GM18498 (cell line): ENCODE measurements at regions not wholly inside any gene's neighbourhood (a gene's known extent, or its start where the extent isn't known, plus 50 kb on each side); places are given as distances from the start of the nearest gene placed in this dataset.
"Not testable (repeated sequence)": the region's sequence is repeated elsewhere in the genome, so short reads cannot be mapped to it uniquely, and the experiment has no call there.

ENCODE experiments used
- ATAC-seq: cut with Tn5 transposase; IDR thresholded peaks from one replicate; pipeline ENCODE4 v1.9.1; 2021; ENCODE audit warnings: mild to moderate bottlenecking, moderate library complexity; ENCODE audit not compliant: unreplicated experiment

DNA sequence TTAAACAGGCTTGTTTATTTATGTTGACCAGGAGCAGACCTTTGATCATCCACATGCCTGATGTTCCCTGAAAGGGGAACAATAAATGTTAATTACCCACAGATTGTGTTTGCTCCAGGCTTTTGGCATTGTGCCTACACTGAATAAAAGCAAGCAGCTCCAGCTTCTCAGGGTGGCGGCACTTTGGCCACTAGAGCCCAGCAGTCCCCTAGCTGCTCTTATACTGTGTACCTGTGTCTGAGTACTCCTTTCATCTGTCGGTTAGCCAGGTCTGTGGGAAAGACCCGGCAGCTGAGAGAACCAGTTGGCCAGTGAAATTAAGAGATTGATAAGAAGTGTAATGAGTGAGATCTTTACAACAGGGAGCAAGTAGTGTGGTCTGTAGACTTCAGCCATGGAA, 254.8 kb upstream of the FTMT start:
- ATAC-seq: no peak

DNA sequence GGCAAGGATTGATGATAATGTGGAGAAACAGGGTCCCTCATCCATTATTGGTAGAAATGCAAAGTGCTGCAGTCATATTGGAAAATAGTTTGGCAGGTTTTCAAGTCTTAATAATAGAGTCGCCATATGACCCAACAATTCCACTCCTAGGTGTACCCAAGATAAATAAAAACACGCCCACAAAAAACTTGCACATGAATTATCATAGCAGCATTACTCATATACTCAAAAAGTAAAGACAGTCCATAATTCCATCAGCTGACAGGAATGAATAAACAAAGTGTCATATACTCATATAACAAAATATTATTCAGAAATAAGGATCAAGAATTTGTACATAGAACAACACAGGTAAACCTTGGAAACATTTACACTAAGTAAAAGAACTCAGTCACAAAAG, 242.9 kb upstream of the FTMT start:
- ATAC-seq: no peak

GRCh38 chr5:121624035-121624434, 227.6 kb upstream of the FTMT start:
- ATAC-seq: no peak

DNA sequence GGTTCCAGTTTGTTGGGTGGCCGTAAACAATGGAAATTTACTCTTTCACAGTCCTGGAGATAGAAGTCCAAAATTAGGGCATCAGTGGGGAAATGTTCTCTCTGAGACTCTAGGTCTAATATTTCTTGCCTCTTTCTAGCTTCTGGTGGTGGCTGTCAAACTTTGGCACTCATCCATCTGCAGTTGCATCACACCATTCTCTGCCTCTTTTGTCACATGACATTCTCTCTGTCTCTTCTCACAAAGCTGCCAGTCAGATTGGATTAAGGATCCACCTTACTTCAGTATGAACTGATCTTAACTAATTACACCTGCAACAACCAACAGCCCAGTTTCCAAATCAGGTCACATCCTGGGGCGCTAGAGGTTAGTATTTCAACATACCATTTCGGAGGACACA, 222.9 kb upstream of the FTMT start:
- no peak for ATAC-seq

- ATAC-seq: no peak
These were observed 221.3 kb upstream of the FTMT start for GRCh38 chr5:121630402-121630801.

GRCh38 chr5:121634946-121635345, 216.7 kb upstream of the FTMT start:
- no peak for ATAC-seq

DNA sequence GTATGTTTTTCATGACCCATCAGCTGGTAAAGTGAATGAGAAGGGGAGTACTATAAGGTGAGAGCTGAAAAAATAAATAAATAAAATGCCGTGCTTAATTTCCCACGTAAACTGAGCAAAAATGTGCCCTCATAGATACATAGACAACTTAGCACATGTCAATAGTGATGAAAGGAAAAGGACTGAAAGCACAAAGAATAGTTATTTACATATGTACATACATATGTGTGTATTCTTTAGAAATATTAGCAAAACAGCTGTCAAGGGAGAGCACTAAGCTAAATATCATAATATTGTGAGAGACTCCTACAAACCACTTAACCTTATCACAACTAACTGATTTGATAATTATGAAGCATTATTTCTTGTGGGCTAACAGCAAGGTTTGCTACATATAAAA, 213.6 kb upstream of the FTMT start:
- no peak for ATAC-seq

DNA sequence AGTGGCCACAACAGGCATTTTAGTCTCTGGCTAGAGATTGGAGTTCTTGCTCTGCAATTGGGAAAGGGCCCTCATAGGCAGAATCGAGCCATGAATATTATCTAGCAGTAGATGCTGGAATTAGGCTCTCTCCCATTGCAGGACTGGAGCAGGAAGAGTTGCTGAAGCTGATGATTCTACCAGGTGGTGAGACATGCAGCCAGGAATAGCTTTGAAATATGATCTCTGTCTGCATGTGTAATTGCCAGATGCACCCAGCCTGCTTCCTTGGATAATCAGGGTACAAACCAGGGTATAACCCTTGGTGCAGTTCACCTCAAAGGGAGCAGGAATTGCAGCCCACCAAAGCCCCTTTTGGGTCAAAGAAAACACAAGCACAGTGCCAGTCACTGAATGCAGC, 211.4 kb upstream of the FTMT start:
- ATAC-seq: no peak

- ATAC-seq: no peak
These were observed 193.5 kb upstream of the FTMT start for GRCh38 chr5:121658221-121658620.

- ATAC-seq: no peak
These were observed 191.5 kb upstream of the FTMT start for GRCh38 chr5:121660142-121660541.

DNA sequence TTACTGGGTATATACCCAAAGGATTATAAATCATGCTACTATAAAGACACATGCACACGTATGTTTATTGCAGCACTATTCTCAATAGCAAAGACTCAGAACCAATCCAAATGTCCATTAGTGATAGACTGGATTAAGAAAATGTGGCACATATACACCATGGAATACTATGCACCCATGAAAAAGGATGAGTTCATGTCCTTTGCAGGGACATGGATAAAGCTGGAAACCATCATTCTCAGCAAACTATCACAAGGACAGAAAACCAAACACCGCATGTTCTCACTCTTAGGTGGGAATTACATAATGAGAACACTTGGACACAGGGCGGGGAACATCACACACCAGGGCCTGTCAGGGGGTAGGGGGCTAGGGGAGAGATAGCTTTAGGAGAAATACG, 186.1 kb upstream of the FTMT start:
- not testable (repeated sequence) for ATAC-seq

DNA sequence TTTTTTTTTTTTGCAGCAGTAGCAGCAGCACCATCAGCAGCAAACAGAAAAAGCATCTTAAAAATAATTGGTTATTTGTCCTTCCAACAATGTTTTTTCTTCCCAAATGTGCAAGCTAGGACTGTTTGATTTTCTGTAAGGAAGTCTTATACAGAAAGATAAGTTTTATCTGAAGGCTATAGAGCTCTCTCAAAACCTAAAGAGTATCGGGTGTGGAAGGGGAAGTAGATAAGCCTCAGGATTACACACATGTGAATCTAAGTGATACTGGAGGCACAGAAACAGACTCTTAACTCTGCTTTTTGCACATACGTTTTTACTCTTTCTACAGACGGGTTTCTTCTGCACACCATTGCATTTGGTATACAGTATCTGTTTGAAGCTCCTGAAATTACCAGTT, 184.4 kb upstream of the FTMT start:
- no peak for ATAC-seq

DNA sequence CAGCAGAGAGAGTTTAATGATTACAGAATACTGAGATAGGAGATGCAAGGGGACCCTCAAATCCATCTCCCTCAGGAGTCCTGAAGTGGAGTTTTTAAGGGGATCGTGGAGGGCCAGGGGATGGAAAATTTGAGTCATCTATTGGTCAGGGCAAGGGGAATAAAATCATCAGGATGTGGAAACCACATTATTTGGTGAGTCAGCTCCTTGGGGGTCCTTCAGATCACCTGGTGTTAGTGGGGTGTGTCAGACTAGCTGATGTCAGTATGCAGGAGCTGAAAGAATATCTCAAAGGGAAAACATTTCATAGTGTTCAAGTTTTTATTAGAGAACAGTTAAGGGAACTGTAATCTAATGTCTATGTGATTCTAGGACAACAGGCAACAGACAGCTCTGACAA, 183.0 kb upstream of the FTMT start:
- ATAC-seq: no peak

- no peak for ATAC-seq
These were observed 180.1 kb upstream of the FTMT start for GRCh38 chr5:121671624-121672023.

DNA sequence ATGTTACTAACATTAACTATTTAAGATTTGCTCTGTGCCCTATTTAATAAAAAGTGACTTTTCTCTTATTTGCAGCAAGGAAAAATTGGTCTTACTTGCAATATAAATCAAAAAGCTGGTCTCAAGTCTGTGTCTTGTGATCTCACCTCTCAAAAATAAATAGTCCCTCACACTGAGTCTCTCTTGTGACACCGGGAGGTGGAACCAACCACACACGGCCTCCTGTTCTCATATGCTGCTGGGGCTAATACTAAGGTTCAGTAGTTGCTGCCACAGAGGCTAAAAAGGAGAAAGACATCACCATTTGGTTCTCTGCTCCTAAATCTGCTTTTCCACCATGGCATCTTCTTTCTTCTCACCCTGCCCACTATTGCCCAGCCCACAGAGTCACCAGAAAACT, 175.8 kb upstream of the FTMT start:
- no peak for ATAC-seq

GRCh38 chr5:121681229-121681855, 170.3 kb upstream of the FTMT start:
- no peak for ATAC-seq

- no peak for ATAC-seq
These were observed 163.6 kb upstream of the FTMT start for GRCh38 chr5:121688126-121688525.

DNA sequence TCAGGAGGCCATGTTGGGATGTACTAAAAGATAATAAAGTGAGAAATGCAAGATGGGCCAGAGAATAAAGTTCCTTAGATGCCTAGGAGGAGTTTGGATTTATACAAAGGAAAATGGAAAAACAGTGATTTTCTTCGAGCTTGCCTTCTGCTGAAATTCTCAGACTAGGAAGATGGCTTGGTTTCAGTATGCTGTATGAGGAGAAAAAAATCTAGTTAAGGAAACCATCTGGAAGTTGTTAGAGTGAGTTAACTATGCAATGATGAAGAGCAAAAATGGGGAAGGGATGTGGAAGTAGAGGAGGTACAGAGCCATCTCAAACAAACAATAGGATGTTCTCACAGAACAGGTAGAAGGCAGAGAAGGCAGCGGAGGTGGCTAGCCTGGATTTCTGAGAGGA, 162.9 kb upstream of the FTMT start:
- ATAC-seq: no peak

DNA sequence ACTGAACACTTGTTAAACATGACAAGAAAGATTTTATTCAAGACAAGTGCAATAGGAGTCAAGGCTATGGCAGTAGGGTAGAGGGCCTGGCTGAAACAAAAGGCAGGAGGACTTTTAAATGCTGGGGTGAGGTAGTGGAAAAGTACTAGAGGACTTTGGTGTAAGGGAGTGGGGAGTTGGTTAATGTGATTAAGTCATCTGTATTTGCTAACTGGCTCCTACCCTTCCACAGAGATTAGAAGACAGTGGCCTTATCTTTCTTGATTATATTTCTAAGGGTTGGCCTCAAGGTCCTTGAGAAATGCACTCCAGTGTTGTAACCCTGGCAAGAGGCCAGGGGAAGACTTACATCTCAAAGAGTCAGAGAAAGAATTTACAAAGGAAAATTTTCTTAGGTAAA, 160.2 kb upstream of the FTMT start:
- no peak for ATAC-seq

DNA sequence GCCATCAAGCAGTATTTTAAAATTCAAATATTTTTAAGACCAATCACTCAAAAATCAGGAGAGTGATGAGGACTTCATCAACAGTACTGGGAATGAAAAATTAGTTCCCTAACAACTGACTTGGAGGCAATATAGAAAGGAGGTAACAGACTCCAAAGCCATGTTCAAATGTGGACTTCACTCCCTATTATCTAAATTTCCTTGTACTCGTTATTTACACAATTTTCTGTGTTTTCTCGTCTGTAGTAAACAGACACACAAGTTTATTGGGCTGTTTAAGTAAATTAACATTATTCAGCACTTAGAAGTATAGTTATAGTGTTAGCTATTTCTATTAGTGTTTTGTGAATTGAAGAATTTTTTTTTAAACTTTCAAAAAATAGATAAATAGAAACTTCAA, 159.5 kb upstream of the FTMT start:
- ATAC-seq: no peak

- no peak for ATAC-seq
These were observed 157.8 kb upstream of the FTMT start for GRCh38 chr5:121693864-121694263.

- ATAC-seq: no peak
These were observed 156.4 kb upstream of the FTMT start for GRCh38 chr5:121695307-121695706.

DNA sequence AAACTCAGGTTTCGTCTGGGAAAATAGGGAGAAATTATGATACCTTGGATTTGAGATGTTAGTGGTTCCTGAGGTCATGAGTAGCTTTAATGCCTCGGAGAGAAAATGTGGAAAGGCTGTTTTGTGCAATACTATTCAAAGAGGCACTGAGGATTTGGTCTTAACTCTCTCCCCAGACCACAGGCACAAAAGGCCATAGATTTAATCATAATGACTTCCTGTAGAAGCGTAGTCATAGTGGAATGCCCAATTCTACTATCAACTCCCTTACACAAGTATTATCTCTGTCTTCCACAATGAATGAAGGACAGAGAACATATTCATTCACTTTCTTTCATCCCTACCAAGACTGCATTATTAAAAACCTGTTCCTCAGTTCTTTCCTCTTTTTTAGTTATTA, 153.0 kb upstream of the FTMT start:
- ATAC-seq: no peak

- ATAC-seq: no peak
These were observed 150.0 kb upstream of the FTMT start for GRCh38 chr5:121701731-121702130.
